HG03520 (cell line): ENCODE measurements at regions not wholly inside any gene's neighbourhood (a gene's known extent, or its start where the extent isn't known, plus 50 kb on each side); places are given as distances from the start of the nearest gene placed in this dataset.

Experiments
- ATAC-seq: cut with Tn5 transposase; IDR thresholded peaks from one replicate; pipeline ENCODE4 v1.9.1; 2021; ENCODE audit warnings: mild to moderate bottlenecking, moderate library complexity; ENCODE audit not compliant: unreplicated experiment

DNA sequence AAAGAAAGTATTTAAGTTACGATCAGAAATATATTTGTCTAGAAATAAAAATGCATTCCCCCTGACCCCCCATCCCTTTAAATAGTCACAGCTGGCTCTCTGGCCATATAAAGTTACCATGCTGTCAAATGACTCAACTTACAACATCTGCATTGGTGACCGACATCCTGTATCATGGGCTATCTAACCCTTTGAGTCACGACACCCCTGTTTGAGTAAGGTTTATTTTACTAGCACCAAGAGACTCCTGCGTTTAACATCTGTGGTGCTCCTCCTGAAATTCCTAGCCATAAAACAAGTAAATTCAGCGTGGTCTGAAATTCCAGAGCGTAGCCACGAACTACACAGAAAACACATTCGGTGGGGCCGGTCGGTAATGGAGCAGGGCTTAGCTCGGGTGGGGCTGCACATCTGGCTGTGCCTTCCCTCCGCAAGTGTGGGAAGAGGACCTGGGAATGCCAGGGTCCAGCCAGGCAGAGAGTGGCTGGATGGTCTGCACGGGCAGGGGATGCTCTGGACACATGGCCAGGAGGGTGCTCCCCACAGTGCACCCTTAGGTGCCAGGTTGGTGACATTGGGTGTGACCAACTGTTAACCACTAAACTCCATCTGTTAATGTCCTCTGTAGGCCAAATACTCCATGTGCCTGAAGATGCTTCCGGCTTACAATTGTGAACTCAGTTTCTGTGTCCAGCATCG, 53.0 kb upstream of the CLDN14 start:
- no peak for ATAC-seq

DNA sequence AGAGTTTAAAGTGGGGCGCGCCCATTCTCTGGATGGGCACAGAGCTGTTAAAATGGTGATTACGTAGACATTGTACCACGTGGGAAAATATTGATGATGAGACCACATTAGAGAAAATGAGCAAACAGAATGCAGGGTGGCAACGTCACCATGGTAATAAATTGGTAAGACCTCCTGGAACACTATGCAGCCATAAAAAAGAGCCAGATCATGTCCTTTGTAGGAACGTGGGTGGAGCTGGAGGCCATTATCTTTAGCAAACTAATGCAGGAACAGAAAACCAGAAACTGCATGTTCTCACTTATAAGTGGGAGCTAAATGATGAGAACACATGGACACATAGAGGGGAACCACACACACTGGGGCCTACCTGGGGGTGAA, 53.5 kb upstream of the CLDN14 start:
- ATAC-seq = no peak

- no peak for ATAC-seq
Observed at GRCh38 chr21:36534656-36535055, 54.7 kb upstream of the CLDN14 start.

DNA sequence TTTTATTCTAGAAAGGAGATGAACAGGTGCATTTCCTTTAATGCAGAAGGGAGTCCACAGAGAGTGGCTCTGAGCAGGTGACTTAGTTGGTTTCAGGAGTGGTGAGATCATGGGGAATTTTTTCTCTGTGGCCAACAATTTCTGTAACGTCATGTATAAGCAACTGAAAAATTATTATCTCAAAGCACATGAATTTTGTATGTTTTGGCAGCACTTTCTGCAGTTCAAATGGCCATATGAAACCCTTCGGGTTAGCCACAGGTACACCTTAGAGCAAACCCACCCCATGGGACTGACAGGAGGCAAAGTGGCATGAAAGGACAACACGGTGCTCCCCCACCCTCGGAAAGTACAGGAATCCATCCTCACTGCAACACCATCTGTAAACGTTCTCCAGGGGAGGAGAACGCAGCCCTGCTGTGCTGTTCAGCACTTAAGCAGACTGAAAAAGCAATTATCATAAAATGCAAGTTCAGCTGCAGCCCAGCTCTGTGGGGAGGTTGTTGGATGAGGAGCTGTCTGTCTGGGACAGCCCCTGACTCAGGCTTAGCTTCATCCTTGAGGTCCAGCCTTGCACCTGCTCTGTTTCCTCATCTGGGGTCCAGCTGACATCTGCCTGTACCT, 55.8 kb upstream of the CLDN14 start:
- ATAC-seq = peak; percentile 75

DNA sequence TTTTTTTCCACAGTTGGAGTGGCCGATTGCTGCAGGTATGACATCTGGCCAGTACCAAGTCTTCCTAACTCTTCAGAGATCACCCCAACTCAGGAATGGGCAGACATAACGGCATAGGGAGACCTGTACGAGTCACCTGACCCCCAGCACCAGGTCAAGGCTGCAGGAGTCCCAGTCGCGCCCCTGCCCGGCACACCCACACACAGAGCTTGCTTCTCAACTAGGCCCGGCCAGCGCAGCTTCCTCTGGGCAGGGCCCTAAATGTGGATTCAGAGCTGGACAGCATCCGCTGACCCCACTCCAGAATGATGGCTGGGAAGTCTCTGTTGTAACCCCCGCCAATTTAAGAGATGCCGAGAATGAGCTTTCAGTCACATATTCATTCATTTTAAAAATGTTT, 58.8 kb upstream of the CLDN14 start:
- no peak for ATAC-seq

- ATAC-seq = no peak
Observed at GRCh38 chr21:36539434-36540150, 59.7 kb upstream of the CLDN14 start.

DNA sequence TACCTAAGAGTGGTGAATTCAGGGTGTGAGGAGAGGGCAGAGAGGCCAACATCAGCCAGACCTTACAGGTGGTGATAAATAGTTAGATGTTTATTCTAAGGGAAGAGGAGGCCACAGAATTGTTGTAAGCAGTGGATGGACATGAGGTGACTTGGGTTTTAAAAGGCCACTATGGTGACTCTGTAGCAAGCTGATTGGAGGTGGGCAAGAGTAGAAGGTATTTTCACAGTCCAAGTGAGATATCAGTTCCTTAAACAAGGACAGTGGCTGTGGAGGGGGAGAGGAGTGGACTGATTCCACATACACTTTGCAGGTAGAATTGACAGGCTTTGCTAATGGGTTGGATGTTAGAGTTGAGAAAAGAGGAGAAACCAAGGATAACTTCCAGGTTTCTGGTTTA, 60.8 kb upstream of the CLDN14 start:
- ATAC-seq = no peak

GRCh38 chr21:36541721-36542139, 61.8 kb upstream of the CLDN14 start:
- ATAC-seq = no peak

- peak; percentile 43 for ATAC-seq
Observed at GRCh38 chr21:36542312-36543101, 62.6 kb upstream of the CLDN14 start.

DNA sequence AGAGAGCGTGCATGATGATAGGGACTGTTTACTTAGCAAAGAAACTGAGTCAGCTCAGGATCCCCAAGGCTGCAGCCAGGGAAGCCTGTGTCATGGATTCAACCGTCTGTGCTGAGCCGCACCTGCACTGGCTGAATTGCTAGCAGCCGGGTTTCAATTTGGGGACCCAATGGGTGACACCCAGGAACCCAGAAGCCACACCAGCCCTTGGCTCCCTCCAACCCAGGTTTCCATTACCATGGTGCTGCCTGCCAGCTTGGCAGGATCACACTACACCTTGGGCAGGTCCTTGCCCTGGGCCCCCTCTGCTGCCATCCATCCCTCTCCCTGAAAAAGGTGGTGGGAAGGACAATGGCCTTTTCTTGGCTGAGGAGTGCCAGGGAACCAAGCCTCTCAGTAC, 64.0 kb upstream of the CLDN14 start:
- no peak for ATAC-seq

- no peak for ATAC-seq
Observed at GRCh38 chr21:36544545-36544944, 64.6 kb upstream of the CLDN14 start.

DNA sequence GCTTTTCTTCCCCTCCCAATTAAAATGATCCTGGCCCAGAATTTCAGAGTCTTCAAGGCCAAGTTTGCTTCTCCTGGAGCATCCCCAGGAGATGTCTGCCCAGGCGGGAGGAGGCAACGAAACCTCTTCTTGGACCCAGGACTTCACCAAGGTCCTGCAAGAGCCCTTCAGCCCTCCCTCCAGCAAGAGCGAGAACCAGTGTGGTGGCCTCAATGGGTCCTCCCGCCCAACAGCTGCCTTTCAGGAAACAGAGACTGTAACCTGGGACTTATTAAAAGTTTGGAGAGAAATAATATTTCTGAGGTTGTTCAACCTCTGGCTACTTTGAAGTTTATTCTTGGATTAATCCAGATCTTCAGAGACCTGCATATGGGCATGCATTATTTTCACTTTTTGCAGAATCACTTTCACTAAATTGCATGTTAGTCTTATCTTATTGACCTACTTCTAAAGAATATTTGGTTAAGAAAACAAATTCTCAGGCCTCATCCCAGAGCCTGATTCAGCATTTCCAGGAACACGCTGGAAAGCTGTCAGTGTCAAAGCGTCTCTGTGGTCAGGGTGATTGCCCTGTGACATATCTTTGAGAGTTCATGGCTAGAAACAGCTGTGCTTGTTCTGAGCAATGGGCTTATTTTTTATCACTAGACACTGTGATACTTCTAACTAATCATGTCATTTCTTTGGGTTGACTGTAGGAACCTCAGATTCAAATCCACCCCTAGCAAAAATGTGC, 66.0 kb upstream of the CLDN14 start:
- ATAC-seq = no peak

DNA sequence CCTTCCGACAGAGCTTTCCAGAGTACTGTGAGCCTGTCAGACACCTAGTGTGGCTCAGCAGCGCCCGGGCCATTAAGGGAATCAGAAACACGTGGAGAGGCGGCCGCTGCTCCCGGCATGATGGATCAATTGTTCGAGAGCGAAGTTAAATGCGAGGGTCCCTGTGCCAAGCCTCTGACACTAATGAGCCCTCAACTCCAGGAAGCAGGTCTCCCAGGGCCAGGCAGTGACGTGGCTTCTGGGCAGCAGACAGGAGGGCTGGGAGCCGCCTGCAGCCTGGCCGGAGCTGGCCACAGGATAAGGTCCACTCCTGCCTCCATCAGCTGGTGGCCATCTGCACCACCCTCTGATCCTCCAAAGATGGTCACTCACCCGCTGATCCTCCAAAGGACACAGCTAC, 67.5 kb upstream of the CLDN14 start:
- ATAC-seq = no peak

GRCh38 chr21:36548866-36549265, 68.9 kb upstream of the CLDN14 start:
- ATAC-seq = no peak

- ATAC-seq = no peak
Observed at GRCh38 chr21:36549470-36549869, 69.5 kb upstream of the CLDN14 start.

DNA sequence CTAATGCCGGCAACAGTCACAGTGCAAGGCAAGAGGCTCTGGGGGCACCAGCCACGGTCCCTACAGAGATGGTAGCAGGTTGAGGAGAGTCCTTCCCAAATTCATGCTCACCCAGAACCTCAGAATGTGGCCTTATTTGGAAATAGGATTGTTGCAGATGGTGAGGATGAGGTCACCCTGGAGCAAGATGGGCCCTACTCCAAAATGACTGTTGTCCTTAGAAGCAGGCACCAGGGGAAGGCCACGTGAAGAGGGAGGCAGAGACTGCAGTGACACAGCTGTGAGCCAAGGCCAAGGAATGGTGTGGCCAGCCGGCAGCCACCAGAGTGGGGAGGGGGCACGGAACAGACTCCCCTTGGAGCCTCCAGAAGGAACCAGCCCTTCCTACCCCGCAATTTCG, 70.8 kb upstream of the CLDN14 start:
- ATAC-seq = no peak

GRCh38 chr21:36551321-36551720, 71.4 kb upstream of the CLDN14 start:
- no peak for ATAC-seq

- ATAC-seq = no peak
Observed at GRCh38 chr21:36551731-36552433, 72.0 kb upstream of the CLDN14 start.

- ATAC-seq = no peak
Observed at GRCh38 chr21:36552434-36552785, 72.5 kb upstream of the CLDN14 start.

- ATAC-seq = no peak
Observed at GRCh38 chr21:36553406-36553805, 73.5 kb upstream of the CLDN14 start.
